PC-3 (cell line): ENCODE measurements at regions not wholly inside any gene's neighbourhood (a gene's known extent, or its start where the extent isn't known, plus 50 kb on each side); places are given as distances from the start of the nearest gene placed in this dataset.

Experiments used
- CTCF ChIP-seq: fragments of 300-600 bp; sonication (generic); conservative IDR thresholded peaks from 2 replicates; pipeline ENCODE4 v1.5.1; 2017; ENCODE audit warnings: antibody characterized with exemption, low read depth, mild to moderate bottlenecking, low read length
- EZH2 ChIP-seq: fragments of 300-600 bp; sonication (generic); IDR thresholded peaks from one replicate; pipeline ENCODE4 v1.6.1; 2017; ENCODE audit warnings: antibody characterized with exemption, mild to moderate bottlenecking, low read length; ENCODE audit not compliant: unreplicated experiment
- EZH2phosphoT487 ChIP-seq: fragments of 300-600 bp; sonication (generic); IDR thresholded peaks from 2 replicates; pipeline ENCODE4 v1.6.1; 2018; ENCODE audit warnings: mild to moderate bottlenecking, antibody characterized with exemption, low read length, borderline replicate concordance

- TF ChIP-seq CTCF (no peak), EZH2phosphoT487 (no peak), EZH2 (no peak)
Observed at GRCh38 chr14:95394297-95395097, 74.8 kb upstream of the CLMN start.
